GM20431 (cell line): ENCODE measurements at regions not wholly inside any gene's neighbourhood (a gene's known extent, or its start where the extent isn't known, plus 50 kb on each side); places are given as distances from the start of the nearest gene placed in this dataset.

Experiments
- in situ Hi-C: fragments of 300-500 bp; cut with MseI, MboI; formaldehyde crosslinking; loops from one replicate; pipeline ENCODE4 v1.15.0; 2020; ENCODE audit warnings: low sequenced_read_pairs; ENCODE audit not compliant: unreplicated experiment

- in situ Hi-C loops = no loop called here
Observed at GRCh38 chr4:147340111-147340510, 140.8 kb upstream of the EDNRA start.

- in situ Hi-C loops = no loop called here
Observed at GRCh38 chr4:147340591-147341120, 140.2 kb upstream of the EDNRA start.

GRCh38 chr4:147343692-147344091 is 137.2 kb upstream of the EDNRA start:
- in situ Hi-C loops = no loop called here

GRCh38 chr4:147345662-147346061 is 135.2 kb upstream of the EDNRA start:
- in situ Hi-C loops = no loop called here

- in situ Hi-C loops = no loop called here
Observed at GRCh38 chr4:147347217-147347616, 133.7 kb upstream of the EDNRA start.

- in situ Hi-C loops = no loop called here
Observed at GRCh38 chr4:147349193-147349592, 131.7 kb upstream of the EDNRA start.

- in situ Hi-C loops = no loop called here
Observed at GRCh38 chr4:147351083-147351787, 129.7 kb upstream of the EDNRA start.

GRCh38 chr4:147354237-147354636 is 126.7 kb upstream of the EDNRA start:
- in situ Hi-C loops = no loop called here

- in situ Hi-C loops = no loop called here
Observed at GRCh38 chr4:147355032-147355656, 125.8 kb upstream of the EDNRA start.

- in situ Hi-C loops = no loop called here
Observed at GRCh38 chr4:147355847-147356246, 125.0 kb upstream of the EDNRA start.

GRCh38 chr4:147360301-147360700 is 120.6 kb upstream of the EDNRA start:
- in situ Hi-C loops = no loop called here

- in situ Hi-C loops = no loop called here
Observed at GRCh38 chr4:147361726-147362125, 119.2 kb upstream of the EDNRA start.

GRCh38 chr4:147362938-147363337 is 118.0 kb upstream of the EDNRA start:
- in situ Hi-C loops = no loop called here

- in situ Hi-C loops = no loop called here
Observed at GRCh38 chr4:147363514-147363913, 117.4 kb upstream of the EDNRA start.

GRCh38 chr4:147365396-147365795 is 115.5 kb upstream of the EDNRA start:
- in situ Hi-C loops = no loop called here

GRCh38 chr4:147366164-147366563 is 114.7 kb upstream of the EDNRA start:
- in situ Hi-C loops = no loop called here

GRCh38 chr4:147367891-147368290 is 113.0 kb upstream of the EDNRA start:
- in situ Hi-C loops = no loop called here

GRCh38 chr4:147368948-147369347 is 111.9 kb upstream of the EDNRA start:
- in situ Hi-C loops = no loop called here

- in situ Hi-C loops = no loop called here
Observed at GRCh38 chr4:147370473-147370872, 110.4 kb upstream of the EDNRA start.

GRCh38 chr4:147370881-147371280 is 110.0 kb upstream of the EDNRA start:
- in situ Hi-C loops = no loop called here

- in situ Hi-C loops = no loop called here
Observed at GRCh38 chr4:147371661-147372060, 109.2 kb upstream of the EDNRA start.

- in situ Hi-C loops = no loop called here
Observed at GRCh38 chr4:147378780-147379179, 102.1 kb upstream of the EDNRA start.
